HFFc6 (cell line): ENCODE measurements at regions not wholly inside any gene's neighbourhood (a gene's known extent, or its start where the extent isn't known, plus 50 kb on each side); places are given as distances from the start of the nearest gene placed in this dataset.

ENCODE experiments used
- DNase-seq: peaks from one replicate; pipeline ENCODE4 v3.0.0-alpha.2; 2018
- H3K27ac Mint-ChIP-seq: 2 replicates; pipeline ENCODE4 v1.8.0; 2020; ENCODE audit warnings: mild to moderate bottlenecking, mixed read lengths
- H3K27me3 Mint-ChIP-seq: 2 replicates; pipeline ENCODE4 v1.8.0; 2021; ENCODE audit warnings: mild to moderate bottlenecking, moderate library complexity, mixed read lengths; ENCODE audit not compliant: insufficient read depth
- H3K36me3 Mint-ChIP-seq: 2 replicates; pipeline ENCODE4 v1.8.0; 2021; ENCODE audit warnings: low read depth, mixed read lengths
- H3K4me1 Mint-ChIP-seq: 2 replicates; pipeline ENCODE4 v1.8.0; 2020; ENCODE audit warnings: low read depth, mixed read lengths
- H3K4me3 Mint-ChIP-seq: 2 replicates; pipeline ENCODE4 v1.8.0; 2020; ENCODE audit warnings: mild to moderate bottlenecking, moderate library complexity, mixed read lengths
- H3K9me3 Mint-ChIP-seq: 2 replicates; pipeline ENCODE4 v1.8.0; 2020; ENCODE audit warnings: mild to moderate bottlenecking, mixed read lengths
- TF ChIP-seq, protein P1 (sequence below): fragments of 200-600 bp; sonication (generic); IDR thresholded peaks from 2 replicates; pipeline ENCODE4 v1.5.0; 2021; ENCODE audit warnings: antibody characterized with exemption, mild to moderate bottlenecking

GRCh38 chr3:115251509-115251908, 104.4 kb upstream of the ZBTB20 start:
- H3K27me3 Mint-ChIP-seq: no peaks in the 10 kb centered on the region; the same call in 1 of the 2 replicates
- H3K27ac Mint-ChIP-seq: no peak overlapping the region
- no peak overlapping the region for H3K4me3 Mint-ChIP-seq
- H3K36me3 Mint-ChIP-seq: peaks cover 11% of the 10 kb centered on the region
- DNase-seq: peak; percentile 7
- TF ChIP-seq, protein P1, sequence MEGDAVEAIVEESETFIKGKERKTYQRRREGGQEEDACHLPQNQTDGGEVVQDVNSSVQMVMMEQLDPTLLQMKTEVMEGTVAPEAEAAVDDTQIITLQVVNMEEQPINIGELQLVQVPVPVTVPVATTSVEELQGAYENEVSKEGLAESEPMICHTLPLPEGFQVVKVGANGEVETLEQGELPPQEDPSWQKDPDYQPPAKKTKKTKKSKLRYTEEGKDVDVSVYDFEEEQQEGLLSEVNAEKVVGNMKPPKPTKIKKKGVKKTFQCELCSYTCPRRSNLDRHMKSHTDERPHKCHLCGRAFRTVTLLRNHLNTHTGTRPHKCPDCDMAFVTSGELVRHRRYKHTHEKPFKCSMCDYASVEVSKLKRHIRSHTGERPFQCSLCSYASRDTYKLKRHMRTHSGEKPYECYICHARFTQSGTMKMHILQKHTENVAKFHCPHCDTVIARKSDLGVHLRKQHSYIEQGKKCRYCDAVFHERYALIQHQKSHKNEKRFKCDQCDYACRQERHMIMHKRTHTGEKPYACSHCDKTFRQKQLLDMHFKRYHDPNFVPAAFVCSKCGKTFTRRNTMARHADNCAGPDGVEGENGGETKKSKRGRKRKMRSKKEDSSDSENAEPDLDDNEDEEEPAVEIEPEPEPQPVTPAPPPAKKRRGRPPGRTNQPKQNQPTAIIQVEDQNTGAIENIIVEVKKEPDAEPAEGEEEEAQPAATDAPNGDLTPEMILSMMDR: no peak
- peaks cover 13% of the 10 kb centered on the region; the same call in 1 of the 2 replicates for H3K9me3 Mint-ChIP-seq
- H3K4me1 Mint-ChIP-seq: peaks cover 39% of the 10 kb centered on the region

GRCh38 chr3:115252679-115253078, 105.6 kb upstream of the ZBTB20 start:
- Mint-ChIP-seq H3K27ac (no peak overlapping the region), H3K36me3 (peaks cover 16% of the 10 kb centered on the region), H3K27me3 (no peaks in the 10 kb centered on the region; the same call in 1 of the 2 replicates), H3K9me3 (peaks cover 19% of the 10 kb centered on the region; the same call in 1 of the 2 replicates), H3K4me3 (no peak overlapping the region), H3K4me1 (peaks cover 27% of the 10 kb centered on the region)
- TF ChIP-seq, protein P1: no peak
- no peak for DNase-seq

DNA sequence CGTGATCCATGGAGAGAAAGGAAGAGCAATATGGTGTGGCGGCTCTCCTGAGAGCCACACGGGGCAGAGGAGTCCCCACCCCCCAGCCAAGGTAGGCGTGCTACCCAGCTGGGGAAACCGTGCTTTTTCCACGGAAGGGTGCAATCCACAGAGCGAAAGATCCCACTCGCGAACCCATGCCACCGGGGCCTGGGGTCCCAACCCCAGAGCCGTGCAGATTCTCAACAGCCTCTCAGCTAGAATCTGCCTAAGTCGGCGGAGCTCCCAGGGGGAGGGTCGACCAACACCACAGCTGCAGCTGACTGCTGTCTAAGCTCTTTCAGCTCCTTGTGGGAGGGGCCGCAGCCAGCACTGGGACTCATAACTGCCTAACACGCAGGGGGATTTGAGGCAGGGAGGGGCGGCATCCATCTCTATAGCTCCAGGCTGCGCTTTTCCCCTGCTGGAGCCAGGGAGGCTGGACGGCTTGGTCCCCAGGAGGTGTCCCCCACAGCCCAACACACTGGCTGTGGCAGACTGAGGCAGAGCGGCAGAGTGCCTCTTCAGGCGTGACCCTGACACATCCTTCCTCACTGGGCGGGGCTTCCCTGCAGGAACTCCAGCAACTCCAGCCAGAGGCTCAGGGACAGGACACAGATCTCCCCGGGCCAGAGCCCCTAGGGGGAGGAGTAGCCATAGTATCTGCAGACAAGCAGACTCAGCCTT, 107.6 kb upstream of the ZBTB20 start:
- Mint-ChIP-seq H3K9me3 (peaks cover 19% of the 10 kb centered on the region; the same call in 1 of the 2 replicates), H3K4me1 (peaks cover 13% of the 10 kb centered on the region), H3K36me3 (peaks cover 16% of the 10 kb centered on the region), H3K4me3 (no peak overlapping the region), H3K27ac (no peak overlapping the region), H3K27me3 (peaks cover under 1% of the 10 kb centered on the region)
- no peak for DNase-seq
- TF ChIP-seq, protein P1: no peak

DNA sequence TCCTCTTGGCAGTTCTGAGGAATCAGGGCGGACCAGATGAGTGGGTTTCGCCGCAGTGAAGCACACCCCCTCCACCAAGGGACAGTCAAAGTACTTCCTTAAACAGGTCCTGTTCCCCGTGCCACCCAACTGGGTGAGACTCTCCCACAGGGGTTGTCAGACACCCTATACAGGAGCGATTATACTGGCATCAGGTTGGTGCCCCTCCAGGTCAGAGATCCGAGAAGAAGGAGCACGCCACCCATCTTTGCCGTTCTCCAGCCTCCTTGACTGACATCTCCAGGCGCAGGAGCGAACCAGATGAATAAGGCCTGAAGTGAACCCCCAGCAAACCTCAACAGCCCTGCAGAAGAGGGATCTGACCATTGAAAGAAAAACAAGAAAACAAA, 108.1 kb upstream of the ZBTB20 start:
- TF ChIP-seq, protein P1: no peak
- H3K9me3 Mint-ChIP-seq: peaks cover 19% of the 10 kb centered on the region; the same call in 1 of the 2 replicates
- H3K27ac Mint-ChIP-seq: no peak overlapping the region
- H3K27me3 Mint-ChIP-seq: peaks cover 3% of the 10 kb centered on the region
- peaks cover 16% of the 10 kb centered on the region for H3K36me3 Mint-ChIP-seq
- H3K4me1 Mint-ChIP-seq: peaks cover 13% of the 10 kb centered on the region
- no peak for DNase-seq
- no peak overlapping the region for H3K4me3 Mint-ChIP-seq

DNA sequence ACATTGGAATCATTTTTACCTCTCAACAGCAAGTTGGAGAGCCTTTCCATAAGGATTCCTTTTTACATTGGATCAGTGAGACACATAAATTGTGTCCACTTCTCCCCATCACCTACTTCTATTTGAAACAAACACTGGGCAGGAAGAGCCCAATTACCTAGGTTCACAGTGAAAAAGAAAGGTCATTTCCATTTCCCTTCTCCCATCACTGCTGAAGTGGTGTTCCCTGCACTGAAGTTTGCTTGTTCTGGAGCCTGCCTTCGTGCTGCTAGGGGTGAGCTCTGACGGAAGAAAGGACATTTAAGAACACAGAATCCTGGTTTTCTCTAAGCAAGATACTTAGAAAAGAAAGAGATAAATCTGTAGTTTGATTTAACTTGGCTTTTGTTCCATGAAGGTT, 123.8 kb upstream of the ZBTB20 start:
- Mint-ChIP-seq H3K27ac (no peak overlapping the region), H3K36me3 (no peaks in the 10 kb centered on the region), H3K27me3 (no peaks in the 10 kb centered on the region), H3K9me3 (no peaks in the 10 kb centered on the region), H3K4me3 (no peak overlapping the region), H3K4me1 (no peaks in the 10 kb centered on the region)
- TF ChIP-seq, protein P1: no peak
- DNase-seq: no peak
